ENCODE measurements at regions not wholly inside any gene's neighbourhood (a gene's known extent, or its start where the extent isn't known, plus 50 kb on each side); places are given as distances from the start of the nearest gene placed in this dataset.
"Not testable (repeated sequence)": the region's sequence is repeated elsewhere in the genome, so short reads cannot be mapped to it uniquely, and the experiment has no call there.

DNA sequence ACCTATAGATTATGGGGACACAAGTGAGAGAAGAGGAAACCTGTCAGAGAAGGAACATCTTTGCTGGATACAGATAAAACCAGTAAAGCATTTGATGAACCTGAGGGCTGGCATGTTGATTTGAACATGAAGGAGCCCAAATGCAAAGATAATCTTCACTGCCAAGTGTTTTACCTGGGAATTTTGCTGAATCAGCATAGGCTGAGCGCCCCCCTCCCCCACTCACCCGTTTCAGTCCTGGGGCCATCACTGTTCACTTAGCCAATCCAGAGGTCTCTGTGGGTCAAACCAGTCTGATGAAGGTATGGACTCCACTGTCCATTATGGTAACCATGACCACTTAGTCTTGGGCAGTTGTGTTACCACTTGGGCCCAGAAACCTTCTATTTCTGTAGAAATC, 466.0 kb upstream of the GRM7 start:
- H3K9me3 Mint-ChIP-seq, result no peaks in the 10 kb centered on the region
- H3K4me3 Mint-ChIP-seq, result no peak overlapping the region
- no peaks in the 10 kb centered on the region for H3K27me3 Mint-ChIP-seq
- H3K4me1 Mint-ChIP-seq, result no peaks in the 10 kb centered on the region
- no peaks in the 10 kb centered on the region for H3K36me3 Mint-ChIP-seq
- no peak overlapping the region for H3K27ac Mint-ChIP-seq

DNA sequence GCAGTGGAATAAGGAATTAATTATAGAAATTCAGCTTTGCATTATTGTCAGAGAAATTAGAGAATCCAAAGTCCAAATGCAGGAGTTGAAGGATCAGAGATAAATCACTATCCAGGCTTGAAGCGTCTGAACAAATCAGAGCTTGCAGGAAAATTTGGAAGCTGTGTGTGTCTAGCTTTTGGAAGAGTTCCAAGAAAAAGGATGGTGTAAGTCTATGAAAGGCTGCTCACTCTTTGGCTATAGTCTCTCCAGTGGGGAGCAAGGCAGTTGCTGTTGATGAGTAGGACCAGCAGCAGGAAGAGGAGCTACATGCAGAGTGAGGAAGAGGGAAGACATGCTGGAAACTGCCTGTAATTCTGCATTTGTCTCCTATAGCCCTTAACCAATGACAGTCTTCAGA, 464.3 kb upstream of the GRM7 start:
- Mint-ChIP-seq H3K27me3 (no peaks in the 10 kb centered on the region), H3K27ac (no peak overlapping the region), H3K4me3 (no peak overlapping the region), H3K9me3 (no peaks in the 10 kb centered on the region), H3K36me3 (no peaks in the 10 kb centered on the region), H3K4me1 (no peaks in the 10 kb centered on the region)

DNA sequence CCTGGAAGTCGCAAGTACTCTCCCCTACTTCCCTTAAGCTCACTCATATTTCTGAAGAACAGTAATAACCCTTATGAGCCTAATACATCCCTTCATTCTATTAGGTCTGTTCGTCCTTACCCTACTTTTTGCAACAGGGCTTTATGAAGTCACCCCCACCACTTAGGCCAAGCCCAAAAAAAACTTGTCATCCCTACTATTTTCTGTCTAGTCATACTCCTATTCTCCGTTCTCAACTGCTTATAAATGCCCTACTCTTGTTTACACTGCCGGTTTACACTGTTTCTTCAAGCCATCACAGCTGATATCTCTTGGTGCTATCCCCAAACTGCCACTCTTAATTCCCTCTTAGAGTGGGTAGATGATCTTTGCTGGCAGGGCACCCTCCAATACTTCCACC, 458.2 kb upstream of the GRM7 start:
- not testable (repeated sequence) for H3K4me1 Mint-ChIP-seq, H3K4me3 Mint-ChIP-seq, H3K36me3 Mint-ChIP-seq, H3K9me3 Mint-ChIP-seq, H3K27me3 Mint-ChIP-seq, H3K27ac Mint-ChIP-seq

DNA sequence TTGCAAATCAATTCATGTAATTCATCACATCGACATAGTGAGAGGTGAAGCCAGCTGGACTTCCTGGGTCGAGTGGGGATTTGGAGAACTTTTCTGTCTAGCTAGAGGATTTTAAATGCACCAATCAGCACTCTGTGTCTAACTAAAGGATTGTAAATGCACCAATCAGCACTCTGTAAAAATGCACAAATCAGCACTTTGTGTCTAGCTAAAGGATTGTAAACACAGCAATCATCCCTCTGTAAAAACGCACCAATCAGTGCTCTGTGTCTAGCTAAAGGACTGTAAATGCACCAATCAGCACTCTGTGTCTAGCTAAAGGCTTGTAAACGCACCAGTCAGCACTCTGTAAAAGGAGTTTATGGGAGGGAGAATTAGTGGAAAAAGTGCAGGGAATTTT, 454.0 kb upstream of the GRM7 start:
- H3K36me3 Mint-ChIP-seq, H3K4me1 Mint-ChIP-seq, H3K27me3 Mint-ChIP-seq, H3K4me3 Mint-ChIP-seq, H3K9me3 Mint-ChIP-seq, H3K27ac Mint-ChIP-seq: not testable (repeated sequence)

DNA sequence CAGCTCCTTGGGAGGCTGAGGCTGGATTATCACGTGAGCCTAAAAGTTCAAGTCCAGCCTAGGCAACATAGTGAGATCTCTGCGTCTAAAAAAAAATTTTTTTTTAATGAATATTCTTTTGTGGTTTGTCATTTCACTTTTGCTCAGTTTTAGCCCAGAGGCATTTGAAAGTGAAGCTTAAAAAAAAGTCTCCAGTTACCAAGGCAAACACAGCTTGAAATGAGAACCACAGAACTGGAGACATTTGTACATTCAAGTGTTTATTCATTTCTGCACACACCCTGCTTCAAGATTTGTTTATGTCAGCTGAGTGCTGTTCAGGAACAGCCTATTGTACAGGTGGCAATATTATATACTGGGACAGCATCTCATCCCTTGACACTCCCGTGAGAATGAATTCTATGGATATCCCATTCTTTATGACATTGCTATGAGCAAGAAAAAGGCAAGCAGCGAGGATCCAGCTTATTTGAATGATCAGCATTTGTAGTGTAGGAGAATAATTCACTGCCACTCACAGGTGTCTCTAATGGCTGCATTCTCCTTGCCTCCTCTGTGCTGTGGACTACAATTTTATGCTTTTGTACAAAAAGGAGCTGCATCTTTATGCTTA, 444.8 kb upstream of the GRM7 start:
- H3K27ac Mint-ChIP-seq, result no peak overlapping the region
- no peaks in the 10 kb centered on the region for H3K27me3 Mint-ChIP-seq
- H3K4me3 Mint-ChIP-seq, result no peak overlapping the region
- H3K9me3 Mint-ChIP-seq, result no peaks in the 10 kb centered on the region
- H3K4me1 Mint-ChIP-seq, result no peaks in the 10 kb centered on the region
- no peaks in the 10 kb centered on the region for H3K36me3 Mint-ChIP-seq

DNA sequence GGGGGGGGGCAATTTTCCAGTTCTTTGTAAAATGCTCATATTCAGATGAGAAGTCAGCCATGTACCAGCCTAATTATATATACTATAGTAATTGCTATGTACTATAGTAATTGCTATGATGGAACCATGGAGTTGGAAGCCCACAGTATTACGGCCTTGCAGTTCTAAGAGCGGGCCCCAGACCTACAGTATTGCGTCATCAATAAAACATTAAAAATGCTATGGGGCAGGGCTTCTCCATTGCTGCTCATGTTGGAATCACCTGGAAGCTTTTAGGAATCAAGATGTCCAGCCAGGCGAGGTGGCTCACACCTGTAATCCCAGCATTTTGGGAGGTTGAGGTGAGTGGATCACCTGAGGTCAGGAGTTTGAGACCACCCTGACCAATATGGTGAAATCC, 443.7 kb upstream of the GRM7 start:
- no peaks in the 10 kb centered on the region for H3K9me3 Mint-ChIP-seq
- H3K27ac Mint-ChIP-seq, result no peak overlapping the region
- H3K36me3 Mint-ChIP-seq, result no peaks in the 10 kb centered on the region
- H3K4me3 Mint-ChIP-seq, result no peak overlapping the region
- no peaks in the 10 kb centered on the region for H3K27me3 Mint-ChIP-seq
- no peaks in the 10 kb centered on the region for H3K4me1 Mint-ChIP-seq

DNA sequence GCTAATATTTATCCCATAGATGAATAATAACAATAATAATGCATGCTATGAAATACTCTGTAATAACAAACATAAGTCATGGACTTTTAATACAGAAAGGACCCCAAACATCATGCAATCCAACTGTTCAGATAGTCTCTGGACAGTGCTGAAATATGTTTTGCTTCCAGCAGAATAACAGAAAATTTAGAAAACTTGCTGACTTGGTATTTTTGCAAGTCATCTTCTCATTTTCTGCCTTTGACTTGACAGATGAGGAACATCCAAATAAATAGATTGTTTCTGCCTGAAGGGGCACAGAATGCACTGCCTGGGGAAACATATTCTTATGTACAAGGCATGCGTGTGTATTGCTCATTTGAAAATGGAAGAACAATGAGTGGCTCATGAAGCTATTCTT, 442.4 kb upstream of the GRM7 start:
- Mint-ChIP-seq H3K27ac (no peak overlapping the region), H3K27me3 (no peaks in the 10 kb centered on the region), H3K4me1 (no peaks in the 10 kb centered on the region), H3K4me3 (no peak overlapping the region), H3K36me3 (no peaks in the 10 kb centered on the region), H3K9me3 (no peaks in the 10 kb centered on the region)

DNA sequence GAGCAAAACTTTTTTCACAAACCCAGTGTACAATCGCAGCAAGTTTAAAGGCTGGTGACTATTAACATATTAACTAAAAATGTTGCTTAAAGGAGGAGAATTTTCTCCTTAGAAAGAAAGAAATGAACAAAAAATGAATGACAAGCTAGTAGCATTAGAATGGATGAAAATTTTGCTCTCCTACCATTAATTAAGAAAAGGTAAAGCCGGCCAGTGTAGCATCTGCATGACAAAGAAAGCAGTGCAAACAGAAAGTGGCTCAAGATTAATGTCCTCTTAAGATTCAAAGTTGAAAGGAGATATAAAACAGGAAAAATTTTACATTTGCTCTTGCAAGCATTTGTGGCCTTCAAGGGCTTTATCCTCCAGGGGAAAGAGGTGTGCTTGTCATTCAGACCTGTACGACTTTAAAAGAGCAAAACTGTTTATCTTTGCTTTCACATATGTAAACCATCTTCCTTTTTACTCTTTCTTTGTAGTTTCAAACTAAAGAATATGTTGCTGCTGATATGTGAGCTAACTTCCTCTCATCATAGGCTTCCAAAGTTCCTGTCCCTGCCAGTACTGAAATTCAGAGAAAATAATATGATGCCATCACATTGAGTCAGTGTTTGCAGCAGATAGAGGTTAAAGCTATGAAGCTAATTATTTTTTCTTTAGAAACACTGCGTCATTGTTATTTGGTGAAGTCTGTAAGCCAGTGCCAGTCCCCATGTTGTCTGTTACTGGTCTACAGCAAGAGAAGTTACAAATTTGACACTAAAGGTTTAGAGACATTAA, 439.1 kb upstream of the GRM7 start:
- no peaks in the 10 kb centered on the region for H3K36me3 Mint-ChIP-seq
- H3K4me3 Mint-ChIP-seq, result no peak overlapping the region
- peaks cover 8% of the 10 kb centered on the region for H3K9me3 Mint-ChIP-seq
- H3K27ac Mint-ChIP-seq, result no peak overlapping the region
- no peaks in the 10 kb centered on the region for H3K27me3 Mint-ChIP-seq
- no peaks in the 10 kb centered on the region for H3K4me1 Mint-ChIP-seq

DNA sequence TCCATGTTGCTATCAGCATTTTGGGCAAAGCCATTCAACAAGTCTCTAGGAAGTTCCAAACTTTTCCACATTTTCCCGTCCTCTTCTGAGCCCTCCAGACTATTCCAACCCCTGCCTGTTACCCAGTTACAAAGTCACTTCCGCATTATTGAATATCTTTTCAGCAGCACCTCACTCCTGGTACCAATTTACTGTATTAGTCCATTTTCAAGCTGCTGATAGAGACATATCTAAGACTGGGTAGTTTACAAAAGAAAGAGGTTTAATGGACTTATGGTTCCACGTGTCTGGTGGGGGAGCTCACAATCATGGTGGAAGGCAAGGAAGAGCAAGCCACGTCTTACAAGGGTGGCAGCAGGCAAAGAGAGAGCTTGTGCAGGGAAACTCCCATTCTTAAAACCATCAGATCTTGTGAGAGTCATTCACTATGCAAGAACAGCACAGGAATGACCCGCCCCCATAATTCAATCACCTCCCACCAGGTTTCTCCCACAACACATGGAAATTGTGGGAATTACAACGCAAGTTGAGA, 435.6 kb upstream of the GRM7 start:
- Mint-ChIP-seq H3K4me3 (no peak overlapping the region), H3K27ac (no peak overlapping the region), H3K9me3 (peaks cover 17% of the 10 kb centered on the region)

DNA sequence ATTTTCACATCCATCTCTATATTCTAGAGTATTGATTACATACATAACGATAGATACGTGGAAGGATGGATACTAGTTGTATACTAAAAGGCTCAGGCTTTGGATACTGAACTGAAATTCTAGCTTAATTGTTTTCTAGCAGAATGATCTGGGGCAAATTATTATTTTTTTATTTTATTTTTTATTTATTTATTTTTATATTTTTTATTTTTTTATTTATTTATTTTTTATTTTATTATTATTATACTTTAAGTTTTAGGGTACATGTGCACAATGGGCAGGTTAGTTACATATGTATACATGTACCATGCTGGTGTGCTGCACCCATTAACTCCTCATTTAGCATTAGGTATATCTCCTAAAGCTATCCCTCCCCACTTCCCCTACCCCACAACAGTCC, 432.6 kb upstream of the GRM7 start:
- H3K27me3 Mint-ChIP-seq, H3K36me3 Mint-ChIP-seq, H3K4me3 Mint-ChIP-seq, H3K27ac Mint-ChIP-seq, H3K4me1 Mint-ChIP-seq: not testable (repeated sequence)
- H3K9me3 Mint-ChIP-seq, result peaks cover 17% of the 10 kb centered on the region

More for the DNA sequence above, 435.6 kb upstream of the GRM7 start:
- Mint-ChIP-seq H3K27me3 (no peaks in the 10 kb centered on the region), H3K36me3 (no peaks in the 10 kb centered on the region), H3K4me1 (no peaks in the 10 kb centered on the region)

DNA sequence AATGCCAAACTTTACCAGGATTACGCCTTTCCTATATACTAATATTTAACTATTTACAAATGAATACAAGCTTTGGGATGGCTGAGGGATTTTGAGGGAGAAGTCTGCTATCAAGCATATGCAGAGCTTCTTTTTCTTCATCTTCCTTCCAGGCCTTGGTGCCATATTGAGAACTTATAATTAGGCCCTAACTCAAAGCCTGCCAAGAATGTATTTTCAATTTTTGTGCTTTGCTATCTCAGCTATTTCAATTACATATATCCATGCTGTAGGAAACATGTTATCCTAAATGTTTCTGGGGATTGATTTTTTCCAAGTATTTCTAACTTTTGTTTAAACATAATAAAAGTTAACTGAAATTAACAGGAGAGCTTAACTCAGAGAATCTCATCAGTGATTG, 425.0 kb upstream of the GRM7 start:
- Mint-ChIP-seq H3K36me3 (peaks cover 1% of the 10 kb centered on the region), H3K27ac (no peak overlapping the region), H3K27me3 (no peaks in the 10 kb centered on the region), H3K9me3 (no peaks in the 10 kb centered on the region), H3K4me1 (no peaks in the 10 kb centered on the region), H3K4me3 (no peak overlapping the region)

DNA sequence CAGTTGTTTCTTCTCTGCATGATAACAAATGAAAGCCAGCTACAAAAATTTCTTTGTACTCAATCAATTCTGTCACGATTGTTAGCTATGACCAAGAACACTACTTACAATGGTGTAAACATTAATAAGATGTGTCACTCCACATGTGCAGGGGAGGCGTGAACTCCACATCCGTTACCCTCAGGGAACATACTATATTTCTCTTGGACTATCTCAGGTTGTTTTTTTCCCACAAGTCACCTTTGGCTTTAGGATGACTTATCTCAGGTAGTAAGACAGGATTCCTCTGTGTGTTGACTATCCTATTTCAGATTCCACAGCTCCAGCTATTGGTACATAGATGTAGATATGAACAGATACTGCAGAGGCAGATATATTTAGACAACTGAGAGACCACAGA, 423.3 kb upstream of the GRM7 start:
- H3K4me3 Mint-ChIP-seq, result no peak overlapping the region
- H3K4me1 Mint-ChIP-seq, result no peaks in the 10 kb centered on the region
- no peaks in the 10 kb centered on the region for H3K27me3 Mint-ChIP-seq
- peaks cover 1% of the 10 kb centered on the region for H3K36me3 Mint-ChIP-seq
- H3K27ac Mint-ChIP-seq, result no peak overlapping the region
- H3K9me3 Mint-ChIP-seq, result no peaks in the 10 kb centered on the region

DNA sequence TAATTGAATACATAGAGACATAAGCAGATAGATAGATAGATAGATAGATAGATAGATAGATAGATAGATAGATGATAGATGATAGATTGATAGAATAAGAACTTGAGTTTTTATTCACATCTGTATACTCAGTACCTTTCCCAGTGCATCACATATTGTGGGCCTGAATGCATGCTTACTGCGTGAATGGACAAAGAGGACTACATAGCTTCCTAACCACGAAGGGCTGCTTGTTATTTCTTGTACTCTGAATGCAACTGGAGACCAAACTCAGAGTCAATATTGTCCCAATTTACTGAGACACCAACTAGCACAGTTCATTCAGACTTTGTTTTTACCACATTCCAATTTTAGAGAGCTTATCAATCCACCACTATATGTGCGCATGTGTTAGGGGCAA, 422.9 kb upstream of the GRM7 start:
- H3K27me3 Mint-ChIP-seq, result no peaks in the 10 kb centered on the region
- H3K27ac Mint-ChIP-seq, result no peak overlapping the region
- peaks cover 1% of the 10 kb centered on the region for H3K36me3 Mint-ChIP-seq
- H3K4me1 Mint-ChIP-seq, result no peaks in the 10 kb centered on the region
- no peak overlapping the region for H3K4me3 Mint-ChIP-seq
- H3K9me3 Mint-ChIP-seq, result no peaks in the 10 kb centered on the region

DNA sequence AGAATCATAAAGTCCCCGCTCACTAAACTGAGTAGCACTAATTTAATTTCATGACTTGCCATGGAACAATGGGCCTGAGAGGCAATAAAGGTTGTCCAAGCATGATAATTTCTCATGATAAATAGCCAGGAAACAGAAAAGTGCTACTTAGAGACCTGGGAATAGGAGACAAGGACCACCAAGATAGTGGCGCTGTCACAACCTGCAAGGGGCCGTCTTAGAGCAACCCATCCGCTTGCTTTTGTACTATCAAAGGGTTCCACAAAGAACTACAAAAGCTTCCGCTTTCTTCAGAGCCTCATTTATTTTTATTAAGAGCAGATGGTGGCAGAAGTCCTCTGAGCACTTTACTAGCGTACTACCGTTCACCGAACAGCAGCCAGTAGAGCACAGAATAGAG, 421.7 kb upstream of the GRM7 start:
- no peaks in the 10 kb centered on the region for H3K36me3 Mint-ChIP-seq
- H3K9me3 Mint-ChIP-seq, result no peaks in the 10 kb centered on the region
- H3K27me3 Mint-ChIP-seq, result no peaks in the 10 kb centered on the region
- H3K4me3 Mint-ChIP-seq, result no peak overlapping the region
- H3K27ac Mint-ChIP-seq, result no peak overlapping the region
- no peaks in the 10 kb centered on the region for H3K4me1 Mint-ChIP-seq

DNA sequence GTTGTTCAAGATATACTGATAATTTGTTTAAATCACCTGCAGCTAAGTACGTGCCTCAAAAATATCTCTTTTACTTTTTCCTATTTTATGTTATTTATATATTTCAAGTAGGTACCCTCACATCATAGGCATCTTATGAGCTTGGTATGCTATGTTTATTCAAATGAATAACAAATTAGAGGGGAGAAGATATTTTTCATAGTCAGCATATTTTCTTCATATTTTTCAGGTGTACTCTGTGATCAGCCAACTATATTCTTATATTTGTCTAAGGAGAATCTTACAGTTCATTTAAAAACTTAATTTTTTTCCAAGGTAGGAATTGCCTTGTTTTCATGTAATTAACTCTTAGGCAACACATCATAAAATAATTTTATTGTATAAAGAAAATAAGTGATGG, 421.1 kb upstream of the GRM7 start:
- Mint-ChIP-seq H3K27ac (no peak overlapping the region), H3K36me3 (no peaks in the 10 kb centered on the region), H3K9me3 (no peaks in the 10 kb centered on the region), H3K4me1 (no peaks in the 10 kb centered on the region), H3K4me3 (no peak overlapping the region), H3K27me3 (no peaks in the 10 kb centered on the region)

DNA sequence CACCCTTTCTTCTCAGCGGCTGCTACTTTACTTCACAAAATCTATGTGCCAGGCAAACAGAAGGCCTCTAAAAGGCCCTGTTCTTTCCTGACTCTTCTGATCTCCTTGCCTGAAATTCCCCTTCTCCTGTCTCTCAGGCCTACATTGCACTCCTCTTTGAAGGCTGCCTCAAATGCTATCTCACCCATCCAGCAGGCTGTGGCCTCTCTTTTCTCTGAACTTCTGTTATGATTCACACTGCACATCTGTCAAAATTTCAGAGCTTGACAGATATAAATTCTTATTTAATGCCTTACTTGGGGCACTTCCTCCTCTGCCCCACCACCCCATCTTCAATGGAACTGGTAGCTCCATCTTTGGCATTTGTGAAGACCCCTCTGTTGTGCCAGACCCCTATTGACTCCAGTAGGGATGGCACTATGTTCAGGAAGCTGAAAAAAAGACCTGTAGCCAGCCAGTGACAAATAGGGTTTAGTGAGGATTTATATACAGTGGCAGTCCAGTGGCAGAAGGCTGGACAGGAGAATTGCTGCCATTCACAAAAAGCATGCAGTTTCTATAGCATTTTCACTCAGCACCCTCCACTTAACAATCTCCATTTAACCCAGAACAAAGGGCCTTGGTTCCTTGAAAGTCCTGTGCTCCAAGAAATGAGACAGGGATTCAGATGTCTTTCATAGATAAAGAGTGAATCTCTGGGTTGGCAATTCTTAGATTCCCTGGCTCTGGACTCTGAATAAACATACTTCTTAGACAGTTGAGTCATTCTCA, 415.8 kb upstream of the GRM7 start:
- H3K9me3 Mint-ChIP-seq, result no peaks in the 10 kb centered on the region
- no peaks in the 10 kb centered on the region for H3K27me3 Mint-ChIP-seq
- no peaks in the 10 kb centered on the region for H3K4me1 Mint-ChIP-seq
- H3K4me3 Mint-ChIP-seq, result no peak overlapping the region
- H3K27ac Mint-ChIP-seq, result no peak overlapping the region
- H3K36me3 Mint-ChIP-seq, result no peaks in the 10 kb centered on the region
